ENCODE measurements at regions not wholly inside any gene's neighbourhood (a gene's known extent, or its start where the extent isn't known, plus 50 kb on each side); places are given as distances from the start of the nearest gene placed in this dataset.
"Not testable (repeated sequence)": the region's sequence is repeated elsewhere in the genome, so short reads cannot be mapped to it uniquely, and the experiment has no call there.

- DNase-seq (ENCODE audit: low read depth) = not testable (repeated sequence)
Measured at GRCh38 chr14:30072454-30072853, 144.8 kb upstream of the PRKD1 start.

DNA sequence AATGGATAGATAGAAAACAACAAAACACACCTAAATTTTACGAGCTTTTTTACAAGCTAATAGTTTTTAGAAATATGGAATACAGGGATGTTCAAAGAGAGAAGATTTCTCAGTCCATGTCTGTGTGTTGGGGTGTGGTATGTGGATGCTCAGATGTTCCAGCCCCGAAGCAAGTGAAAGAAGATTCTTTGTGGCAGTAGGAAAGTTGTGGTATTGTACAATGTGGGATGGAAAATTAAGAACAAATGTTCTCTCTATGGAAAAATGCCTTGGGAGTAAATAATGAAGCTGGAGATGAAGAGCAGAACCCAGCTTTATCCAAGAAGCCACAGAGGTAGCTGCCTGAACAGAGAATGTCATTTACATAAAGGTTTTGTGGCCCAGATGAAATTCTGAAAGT lies 150.3 kb upstream of the PRKD1 start:
- no peak for DNase-seq (ENCODE audit: low read depth)

- DNase-seq (ENCODE audit: low read depth) = no peak
Measured at GRCh38 chr14:30078811-30079402, 151.3 kb upstream of the PRKD1 start.

GRCh38 chr14:30082486-30082885 lies 154.8 kb upstream of the PRKD1 start:
- DNase-seq (ENCODE audit: low read depth) = no peak

- DNase-seq (ENCODE audit: low read depth) = no peak
Measured at GRCh38 chr14:30084811-30085210, 157.2 kb upstream of the PRKD1 start.

DNA sequence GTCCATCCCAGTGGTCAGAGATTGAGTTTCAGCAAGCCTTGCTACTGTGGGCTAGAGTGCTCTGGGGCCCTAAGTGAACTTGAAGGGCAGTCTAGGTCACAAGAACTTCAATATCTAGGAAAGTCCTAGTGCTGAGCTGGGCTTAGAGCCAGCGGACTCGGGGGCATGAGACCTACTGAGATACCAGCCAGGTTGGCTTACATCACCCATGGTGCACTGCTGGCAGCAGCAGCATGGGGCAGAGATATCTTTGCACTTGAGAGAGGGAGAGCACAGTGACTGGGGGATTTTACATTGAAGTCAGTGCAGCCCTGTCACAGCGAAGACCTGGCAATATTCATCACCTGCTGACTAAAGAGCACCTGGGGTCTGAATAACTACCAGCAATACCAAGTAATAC lies 158.3 kb upstream of the PRKD1 start:
- no peak for DNase-seq (ENCODE audit: low read depth)

GRCh38 chr14:30088620-30089019 lies 161.0 kb upstream of the PRKD1 start:
- no peak for DNase-seq (ENCODE audit: low read depth)

DNA sequence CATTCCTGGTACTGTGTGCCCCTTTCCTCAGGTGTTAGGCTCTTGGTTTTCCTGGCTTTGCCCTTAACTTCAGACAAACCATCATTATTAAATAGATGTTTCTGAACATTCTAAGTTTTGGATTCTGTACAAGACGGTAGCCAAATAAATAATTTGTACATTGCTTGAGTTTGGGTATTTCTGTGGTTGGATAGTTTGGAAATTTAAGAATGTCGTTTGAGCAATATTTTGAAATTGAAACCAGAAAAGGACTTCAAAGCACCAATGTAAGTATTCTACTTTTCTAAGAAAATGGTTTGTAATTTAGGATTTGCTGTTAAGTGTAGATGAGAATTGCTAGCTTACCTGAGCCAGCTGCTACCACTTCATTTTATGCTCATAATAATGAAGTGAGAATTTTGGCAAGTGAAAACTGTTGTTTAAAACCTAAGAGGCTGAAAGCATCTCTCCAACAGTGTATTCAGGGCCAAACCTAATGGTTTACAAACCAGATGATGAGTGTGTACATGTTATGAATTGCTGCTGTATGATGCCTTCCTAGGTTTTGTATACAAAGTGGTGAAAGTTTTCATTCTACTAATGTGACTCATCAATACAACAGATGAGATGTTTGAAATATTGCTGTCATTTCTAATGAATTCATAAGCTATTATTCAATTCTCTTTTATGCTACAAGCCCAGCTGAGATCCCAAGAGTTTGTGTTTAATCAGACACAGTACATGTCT lies 181.5 kb upstream of the PRKD1 start:
- no peak for DNase-seq (ENCODE audit: low read depth)

DNA sequence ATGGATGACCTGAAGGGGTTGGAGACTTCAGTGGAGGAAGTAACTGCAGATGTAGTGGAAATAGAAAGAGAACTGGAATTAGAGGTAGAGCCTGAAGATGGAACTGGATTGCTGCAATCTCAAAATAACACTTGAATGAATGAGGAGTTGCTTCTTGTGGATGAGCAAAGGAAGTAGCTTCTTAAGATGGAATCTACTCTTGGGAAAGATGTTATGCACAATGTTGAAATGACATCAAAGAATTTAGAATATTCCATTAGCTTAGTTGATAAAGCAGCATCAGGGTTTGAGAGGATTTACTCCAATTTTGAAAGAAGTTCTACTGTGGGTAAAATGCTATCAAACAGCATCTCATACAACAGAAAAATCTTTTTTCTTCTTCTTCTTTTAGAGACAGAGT lies 186.4 kb upstream of the PRKD1 start:
- no peak for DNase-seq (ENCODE audit: low read depth)

GRCh38 chr14:30115756-30116155 lies 188.1 kb upstream of the PRKD1 start:
- DNase-seq (ENCODE audit: low read depth) = no peak

- DNase-seq (ENCODE audit: low read depth) = no peak
Measured at GRCh38 chr14:30118992-30119640, 191.5 kb upstream of the PRKD1 start.

GRCh38 chr14:30125322-30125979 lies 197.8 kb upstream of the PRKD1 start:
- no peak for DNase-seq (ENCODE audit: low read depth)

DNA sequence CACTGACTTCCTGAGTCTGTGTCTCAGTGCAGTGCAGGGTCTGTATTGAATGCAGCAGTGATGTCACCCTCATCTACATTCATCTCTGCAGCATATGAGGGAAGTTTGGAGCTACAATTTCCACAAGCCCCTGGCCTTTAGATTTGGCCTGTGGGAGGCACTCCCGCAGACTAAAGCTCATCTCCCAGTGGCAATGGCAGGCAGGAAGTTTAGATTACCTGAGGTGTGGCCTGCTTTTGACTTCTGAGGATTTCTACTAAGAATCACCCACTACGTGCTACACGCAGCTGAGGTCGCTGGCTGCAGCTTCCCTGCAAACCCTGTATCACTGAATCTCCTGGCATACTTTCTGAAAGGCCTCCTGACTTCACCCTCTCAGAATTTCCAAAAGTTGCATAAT lies 202.2 kb upstream of the PRKD1 start:
- DNase-seq (ENCODE audit: low read depth) = no peak

- DNase-seq (ENCODE audit: low read depth) = no peak
Measured at GRCh38 chr14:30131581-30132097, 204.0 kb upstream of the PRKD1 start.

GRCh38 chr14:30132196-30132595 lies 204.5 kb upstream of the PRKD1 start:
- no peak for DNase-seq (ENCODE audit: low read depth)

DNA sequence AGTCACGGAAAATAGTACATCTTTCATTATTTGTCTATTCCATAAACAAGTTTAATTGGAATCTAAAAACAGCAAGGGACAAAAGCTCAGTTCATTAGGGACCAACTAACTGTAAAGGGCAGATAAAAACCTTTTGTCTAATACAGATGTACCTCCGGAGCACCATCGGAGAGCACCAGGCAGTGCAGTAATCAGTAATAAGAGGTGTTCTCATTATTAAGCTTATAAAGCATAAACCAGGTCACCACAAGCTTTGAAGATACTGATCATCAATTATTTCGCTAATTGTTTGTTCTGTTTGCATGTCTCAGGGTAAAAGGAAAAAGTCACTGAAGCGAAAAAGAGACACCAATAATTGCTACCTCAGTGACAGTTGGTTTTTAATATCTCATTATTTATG lies 207.3 kb upstream of the PRKD1 start:
- no peak for DNase-seq (ENCODE audit: low read depth)

GRCh38 chr14:30138567-30138966 lies 210.9 kb upstream of the PRKD1 start:
- no peak for DNase-seq (ENCODE audit: low read depth)

DNA sequence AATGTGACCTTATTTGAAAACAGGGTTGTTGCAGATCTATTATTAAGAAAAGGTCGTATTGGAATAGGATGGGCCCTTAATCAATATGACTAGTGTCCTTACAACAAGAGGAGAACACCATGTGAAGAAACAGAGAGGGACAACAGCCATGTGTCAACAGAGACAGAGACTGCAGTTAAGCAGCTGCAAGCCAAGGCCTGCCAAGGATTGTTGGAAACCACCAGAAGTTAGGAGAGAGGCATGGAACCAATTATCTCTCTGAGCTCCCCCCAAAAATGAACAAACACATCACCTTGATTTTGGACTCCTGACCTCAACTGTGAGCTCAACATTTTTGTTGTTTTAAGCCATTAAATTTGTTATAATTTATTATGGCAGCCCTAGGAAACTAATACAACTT lies 214.6 kb upstream of the PRKD1 start:
- no peak for DNase-seq (ENCODE audit: low read depth)

DNA sequence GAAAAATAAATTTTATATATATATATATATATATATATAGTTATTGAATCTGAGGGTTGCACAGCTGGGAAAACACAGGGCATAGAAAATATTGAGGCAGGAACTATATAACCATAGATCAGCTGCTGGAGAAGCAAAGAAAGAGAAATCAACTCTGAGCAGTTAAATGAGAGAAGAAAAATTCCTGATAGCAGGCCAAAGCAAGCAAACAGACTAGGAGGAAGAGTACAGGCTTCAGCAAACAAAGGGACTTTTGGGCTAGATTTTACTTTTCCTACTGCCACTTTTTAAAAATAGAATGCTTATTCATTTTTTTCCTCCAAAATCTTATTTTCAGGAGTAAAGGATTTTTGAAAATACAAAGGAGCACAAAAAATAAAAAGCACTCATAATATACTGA lies 216.0 kb upstream of the PRKD1 start:
- no peak for DNase-seq (ENCODE audit: low read depth)

DNA sequence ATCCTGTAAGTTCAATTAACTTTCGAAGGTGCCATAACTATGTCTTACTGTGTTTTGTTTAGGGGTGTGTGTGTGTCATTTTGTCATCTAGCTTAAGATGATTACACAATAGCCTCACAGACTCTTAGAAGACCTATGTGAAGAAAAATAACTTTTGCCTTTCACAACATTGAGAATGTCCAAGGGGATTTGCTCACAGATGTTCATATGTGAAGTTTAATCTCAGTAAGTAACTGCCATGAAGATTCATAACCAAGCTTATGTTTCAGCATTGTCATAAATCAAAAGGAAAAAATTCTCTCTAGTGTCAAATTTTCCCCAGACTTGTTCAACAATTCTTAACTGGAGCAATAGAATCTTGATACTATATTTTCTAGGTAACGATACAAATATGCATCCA lies 226.1 kb upstream of the PRKD1 start:
- DNase-seq (ENCODE audit: low read depth) = no peak

DNA sequence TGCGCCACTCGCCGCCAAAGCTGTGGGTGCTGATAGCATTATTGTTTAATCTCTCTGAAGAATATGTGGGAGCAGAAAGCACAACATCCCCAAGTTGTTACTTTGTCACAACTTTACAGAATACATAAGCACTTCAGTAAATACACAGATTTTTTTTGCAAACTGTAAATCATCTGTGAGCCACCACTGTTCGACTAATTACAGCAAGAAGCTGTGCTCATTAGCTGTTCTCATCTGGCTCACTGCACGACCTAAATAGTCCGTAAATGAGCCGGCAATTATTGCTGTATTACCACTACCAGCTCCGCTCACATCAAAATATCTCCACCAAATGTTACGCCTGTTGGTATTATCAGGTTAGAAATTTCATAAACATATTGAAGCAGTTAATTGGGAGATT lies 228.9 kb upstream of the PRKD1 start:
- DNase-seq (ENCODE audit: low read depth) = no peak

DNA sequence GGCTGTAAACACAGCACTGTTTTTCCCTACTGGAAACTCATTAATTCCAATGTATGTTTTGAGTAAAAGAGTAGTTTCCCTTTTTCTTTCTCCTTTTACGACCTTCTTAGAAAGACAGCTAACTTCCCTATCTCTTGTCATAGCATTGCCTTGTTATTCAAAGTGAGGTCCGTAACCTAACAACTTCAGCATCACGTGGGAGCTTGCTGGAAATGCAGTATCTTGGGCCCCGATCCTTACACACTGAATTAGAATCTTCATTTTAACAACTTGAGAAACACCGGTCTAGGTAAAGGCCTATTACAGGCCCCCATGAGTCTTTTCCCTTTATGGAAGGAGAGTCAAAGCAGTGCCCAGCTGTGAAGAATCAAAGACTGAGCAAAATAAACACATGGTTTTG lies 230.7 kb upstream of the PRKD1 start:
- DNase-seq (ENCODE audit: low read depth) = no peak

DNA sequence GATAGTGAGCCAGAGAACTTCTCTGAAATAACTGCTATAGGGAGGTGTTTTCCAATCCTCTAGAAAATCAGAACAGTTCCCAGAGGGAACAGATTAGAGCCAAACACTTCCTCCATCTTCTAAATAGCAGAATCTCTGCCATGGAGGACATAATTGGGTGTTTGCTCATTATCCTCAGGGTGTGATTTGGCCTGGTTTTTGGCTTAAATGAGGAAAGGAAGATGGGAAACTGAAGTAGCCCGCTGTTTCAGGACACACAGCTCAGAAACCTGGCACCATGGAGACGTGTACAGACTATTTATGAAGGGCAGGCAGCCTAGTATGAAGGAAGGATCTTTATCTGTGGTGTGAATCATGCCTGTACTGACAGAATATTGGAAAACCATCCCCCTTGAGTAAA lies 231.7 kb upstream of the PRKD1 start:
- no peak for DNase-seq (ENCODE audit: low read depth)
